GM12878 (cell line): ENCODE measurements at regions not wholly inside any gene's neighbourhood (a gene's known extent, or its start where the extent isn't known, plus 50 kb on each side); places are given as distances from the start of the nearest gene placed in this dataset.

Source experiments
- HSF1 ChIP-seq: fragments of 150-350 bp; IDR thresholded peaks from 2 replicates; pipeline ENCODE4 v1.6.1; 2014; ENCODE audit warnings: mild to moderate bottlenecking, low read depth, low read length
- MAX ChIP-seq: IDR thresholded peaks from 2 replicates; pipeline ENCODE4 v1.6.1; 2012; ENCODE audit warnings: low read depth, low read length, improper control_type of control experiment
- PAX8 ChIP-seq: fragments of 450-650 bp; IDR thresholded peaks from 2 replicates; pipeline ENCODE4 v1.6.1; 2017; ENCODE audit warnings: mild to moderate bottlenecking, moderate library complexity
- PML ChIP-seq: IDR thresholded peaks from 2 replicates; pipeline ENCODE4 v1.6.1; 2012; ENCODE audit warnings: low read length, inconsistent platforms
- SMAD1 ChIP-seq: fragments of 450-650 bp; IDR thresholded peaks from 2 replicates; pipeline ENCODE4 v1.6.1; 2018; ENCODE audit warnings: mild to moderate bottlenecking, low read depth; ENCODE audit not compliant: partially characterized antibody
- SMC3 ChIP-seq: IDR thresholded peaks from 2 replicates; pipeline ENCODE4 v1.6.1; 2011; ENCODE audit warnings: low read length, improper control_type of control experiment, borderline replicate concordance
- TARDBP ChIP-seq: IDR thresholded peaks from 2 replicates; pipeline ENCODE4 v1.6.1; 2016; ENCODE audit warnings: borderline replicate concordance

- TF ChIP-seq MAX (no peak), SMC3 (no peak), HSF1 (no peak), PAX8 (no peak), TARDBP (no peak), SMAD1 (no peak), PML (no peak)
Observed at GRCh38 chr20:40959325-40960092, 69.1 kb upstream of the TOP1 start.
